ENCODE measurements at regions not wholly inside any gene's neighbourhood (a gene's known extent, or its start where the extent isn't known, plus 50 kb on each side); places are given as distances from the start of the nearest gene placed in this dataset.
"Not testable (repeated sequence)": the region's sequence is repeated elsewhere in the genome, so short reads cannot be mapped to it uniquely, and the experiment has no call there.

GRCh38 chr10:91745090-91745831 lies 53.0 kb upstream of the TNKS2 start:
- DNase-seq (ENCODE audit: low read depth) = peak; percentile 14

- no peak for DNase-seq (ENCODE audit: low read depth)
Observed at GRCh38 chr10:91743465-91743864, 54.8 kb upstream of the TNKS2 start.

- DNase-seq (ENCODE audit: low read depth) = no peak
Observed at GRCh38 chr10:91742229-91742628, 56.0 kb upstream of the TNKS2 start.

- no peak for DNase-seq (ENCODE audit: low read depth)
Observed at GRCh38 chr10:91741356-91741755, 56.9 kb upstream of the TNKS2 start.

- DNase-seq (ENCODE audit: low read depth) = no peak
Observed at GRCh38 chr10:91740353-91740924, 57.8 kb upstream of the TNKS2 start.

- not testable (repeated sequence) for DNase-seq (ENCODE audit: low read depth)
Observed at GRCh38 chr10:91732265-91732664, 66.0 kb upstream of the TNKS2 start.

GRCh38 chr10:91729339-91729738 lies 68.9 kb upstream of the TNKS2 start:
- not testable (repeated sequence) for DNase-seq (ENCODE audit: low read depth)

- no peak for DNase-seq (ENCODE audit: low read depth)
Observed at GRCh38 chr10:91726355-91726754, 71.9 kb upstream of the TNKS2 start.

GRCh38 chr10:91724933-91725332 lies 73.3 kb upstream of the TNKS2 start:
- DNase-seq (ENCODE audit: low read depth) = no peak

GRCh38 chr10:91713461-91714072 lies 80.7 kb upstream of the PPP1R3C start:
- no peak for DNase-seq (ENCODE audit: low read depth)

GRCh38 chr10:91711885-91712680 lies 79.2 kb upstream of the PPP1R3C start:
- DNase-seq (ENCODE audit: low read depth) = no peak

- DNase-seq (ENCODE audit: low read depth) = peak; percentile 37
Observed at GRCh38 chr10:91709394-91709798, 76.5 kb upstream of the PPP1R3C start.

GRCh38 chr10:91708174-91708861 lies 75.4 kb upstream of the PPP1R3C start:
- peak; percentile 22 for DNase-seq (ENCODE audit: low read depth)

GRCh38 chr10:91707236-91707635 lies 74.4 kb upstream of the PPP1R3C start:
- peak; percentile 62 for DNase-seq (ENCODE audit: low read depth)

- DNase-seq (ENCODE audit: low read depth) = no peak
Observed at GRCh38 chr10:91705948-91706670, 73.2 kb upstream of the PPP1R3C start.

- DNase-seq (ENCODE audit: low read depth) = no peak
Observed at GRCh38 chr10:91702620-91703019, 69.7 kb upstream of the PPP1R3C start.

GRCh38 chr10:91700788-91701444 lies 68.0 kb upstream of the PPP1R3C start:
- peak; percentile 63 for DNase-seq (ENCODE audit: low read depth)

- no peak for DNase-seq (ENCODE audit: low read depth)
Observed at GRCh38 chr10:91700273-91700672, 67.4 kb upstream of the PPP1R3C start.

- no peak for DNase-seq (ENCODE audit: low read depth)
Observed at GRCh38 chr10:91698258-91698657, 65.4 kb upstream of the PPP1R3C start.

- DNase-seq (ENCODE audit: low read depth) = peak; percentile 39
Observed at GRCh38 chr10:91694170-91694794, 61.4 kb upstream of the PPP1R3C start.

All from LHCN-M2 (cell line).